GM06990 (cell line): ENCODE measurements at regions not wholly inside any gene's neighbourhood (a gene's known extent, or its start where the extent isn't known, plus 50 kb on each side); places are given as distances from the start of the nearest gene placed in this dataset.

ENCODE experiments used
- DNase-seq: peaks from one replicate; pipeline ENCODE4 v3.0.0-alpha.2; 2011; ENCODE audit not compliant: insufficient read length; ENCODE audit errors: extremely low read depth
- H3K27me3 ChIP-seq: replicated peaks from 2 replicates; pipeline ENCODE4 v1.6.0; 2011; ENCODE audit warnings: low read length; ENCODE audit not compliant: control insufficient read depth, insufficient read depth
- H3K36me3 ChIP-seq: 2 replicates; pipeline ENCODE4 v1.5.1; 2011; ENCODE audit warnings: low read length; ENCODE audit not compliant: control insufficient read depth, insufficient read depth
- H3K4me3 ChIP-seq: replicated peaks from 2 replicates; pipeline ENCODE4 v1.5.1; 2011; ENCODE audit warnings: low read depth, mild to moderate bottlenecking, control low read depth, low read length
- TF ChIP-seq, protein P1 (sequence below): IDR thresholded peaks from 2 replicates; pipeline ENCODE4 v1.5.1; 2011; ENCODE audit warnings: low read length, control low read depth, mild to moderate bottlenecking, inconsistent platforms; ENCODE audit not compliant: insufficient read depth, poor library complexity, severe bottlenecking

DNA sequence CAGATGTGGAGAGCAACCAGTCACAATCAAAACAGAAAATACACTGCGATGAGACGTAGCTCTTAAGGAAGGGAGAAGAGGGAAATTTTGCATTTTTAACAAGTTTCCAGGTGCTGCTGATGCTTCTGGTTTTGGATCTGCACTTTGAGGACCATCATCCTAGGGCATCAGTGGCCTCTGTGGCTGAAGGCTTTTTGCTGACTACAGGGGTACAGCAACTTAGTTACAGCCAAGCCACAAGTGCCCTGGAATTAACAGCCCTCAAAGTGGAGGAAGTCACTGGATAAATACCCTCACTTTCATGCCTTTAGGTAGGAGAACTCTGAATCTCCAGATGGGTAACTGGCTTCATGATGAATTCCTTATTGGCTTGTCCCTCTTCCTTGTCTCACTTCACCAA lies 700.9 kb downstream of the TMEM182 start:
- no peak for DNase-seq
- H3K4me3 ChIP-seq, result no peak overlapping the region
- no peaks in the 10 kb centered on the region for H3K36me3 ChIP-seq
- no peaks in the 10 kb centered on the region for H3K27me3 ChIP-seq
- TF ChIP-seq, protein P1, sequence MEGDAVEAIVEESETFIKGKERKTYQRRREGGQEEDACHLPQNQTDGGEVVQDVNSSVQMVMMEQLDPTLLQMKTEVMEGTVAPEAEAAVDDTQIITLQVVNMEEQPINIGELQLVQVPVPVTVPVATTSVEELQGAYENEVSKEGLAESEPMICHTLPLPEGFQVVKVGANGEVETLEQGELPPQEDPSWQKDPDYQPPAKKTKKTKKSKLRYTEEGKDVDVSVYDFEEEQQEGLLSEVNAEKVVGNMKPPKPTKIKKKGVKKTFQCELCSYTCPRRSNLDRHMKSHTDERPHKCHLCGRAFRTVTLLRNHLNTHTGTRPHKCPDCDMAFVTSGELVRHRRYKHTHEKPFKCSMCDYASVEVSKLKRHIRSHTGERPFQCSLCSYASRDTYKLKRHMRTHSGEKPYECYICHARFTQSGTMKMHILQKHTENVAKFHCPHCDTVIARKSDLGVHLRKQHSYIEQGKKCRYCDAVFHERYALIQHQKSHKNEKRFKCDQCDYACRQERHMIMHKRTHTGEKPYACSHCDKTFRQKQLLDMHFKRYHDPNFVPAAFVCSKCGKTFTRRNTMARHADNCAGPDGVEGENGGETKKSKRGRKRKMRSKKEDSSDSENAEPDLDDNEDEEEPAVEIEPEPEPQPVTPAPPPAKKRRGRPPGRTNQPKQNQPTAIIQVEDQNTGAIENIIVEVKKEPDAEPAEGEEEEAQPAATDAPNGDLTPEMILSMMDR, result no peak

DNA sequence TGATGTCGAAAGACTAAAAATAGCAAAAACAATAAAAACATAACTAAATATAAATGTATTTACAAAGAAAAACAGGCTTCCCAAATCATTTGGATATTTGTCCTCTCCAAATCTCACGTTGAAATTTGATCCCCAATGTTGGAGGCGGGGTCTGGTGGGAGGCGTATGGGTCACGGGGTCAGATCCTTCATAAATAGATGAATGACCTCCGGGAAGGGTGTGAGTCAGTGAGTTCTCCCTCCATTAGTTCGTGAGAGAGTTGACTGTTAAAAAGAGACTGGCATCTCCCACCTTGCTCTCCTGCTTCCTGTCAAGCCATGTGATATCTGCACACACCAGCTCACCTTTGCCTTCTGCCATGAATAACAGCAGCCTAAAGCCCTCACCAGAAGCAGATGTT lies 703.0 kb downstream of the TMEM182 start:
- no peak for DNase-seq
- Histone ChIP-seq H3K27me3 (no peaks in the 10 kb centered on the region), H3K4me3 (no peak overlapping the region), H3K36me3 (no peaks in the 10 kb centered on the region)
- TF ChIP-seq, protein P1, result no peak

DNA sequence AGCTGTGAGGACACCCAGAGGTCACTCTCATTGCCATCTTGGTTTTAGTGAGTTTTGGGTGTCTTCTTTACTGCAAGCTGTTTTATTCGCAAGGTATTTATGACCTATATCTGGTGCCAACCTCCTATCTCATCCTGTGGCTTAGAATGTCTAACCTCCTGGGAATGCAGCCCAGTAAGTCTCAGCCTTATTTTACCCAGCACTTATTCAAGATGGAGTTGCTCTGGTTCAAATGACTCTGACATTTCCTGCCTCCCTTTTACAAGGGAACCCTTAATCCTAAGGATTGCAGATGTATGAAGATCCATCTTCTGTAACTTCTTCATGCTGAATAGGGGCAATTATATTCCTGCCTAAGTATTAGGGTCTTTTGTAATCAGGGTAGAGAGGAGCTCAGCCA lies 708.0 kb downstream of the TMEM182 start:
- Histone ChIP-seq H3K4me3 (no peak overlapping the region), H3K27me3 (no peaks in the 10 kb centered on the region), H3K36me3 (no peaks in the 10 kb centered on the region)
- TF ChIP-seq, protein P1, result no peak
- DNase-seq, result no peak

DNA sequence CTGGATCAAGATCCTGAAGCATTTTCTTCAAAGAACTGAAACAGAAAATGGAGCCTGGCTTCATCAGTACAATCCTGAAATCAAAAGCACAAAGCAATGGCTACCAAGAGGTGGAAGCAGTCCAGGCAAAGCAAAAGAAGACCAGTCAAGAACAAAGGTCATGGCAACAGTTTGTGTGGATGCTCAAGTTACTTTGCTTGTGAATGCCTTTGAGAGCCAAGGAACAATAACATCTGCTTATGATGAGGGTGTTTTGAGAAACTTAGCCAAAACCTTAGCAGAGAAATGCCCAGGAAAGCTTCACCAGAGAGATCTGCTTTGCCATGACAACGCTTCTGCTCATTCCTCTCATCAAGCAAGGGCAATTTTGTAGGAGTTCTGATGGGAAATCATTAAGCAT lies 723.1 kb downstream of the TMEM182 start:
- Histone ChIP-seq H3K36me3 (no peaks in the 10 kb centered on the region), H3K27me3 (no peaks in the 10 kb centered on the region), H3K4me3 (no peak overlapping the region)
- no peak for DNase-seq
- TF ChIP-seq, protein P1, result no peak

DNA sequence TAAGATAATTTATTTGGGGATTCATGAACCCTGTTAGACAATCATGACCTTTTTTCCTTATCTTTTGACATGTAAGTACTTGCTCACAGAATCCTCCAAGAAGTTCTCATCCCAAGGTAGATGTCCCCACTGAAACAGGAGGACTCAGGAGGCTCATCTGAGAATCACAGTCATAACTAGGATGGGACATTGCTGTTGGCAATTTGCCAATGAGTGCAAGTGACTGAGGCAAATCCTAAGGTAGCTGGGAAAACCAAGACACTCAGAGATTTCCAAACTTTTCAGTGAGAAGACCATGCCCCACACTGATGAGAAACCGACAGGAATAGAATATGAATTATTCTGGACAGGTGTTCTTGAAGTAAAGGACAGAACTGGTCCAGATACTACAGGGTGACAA lies 735.0 kb downstream of the TMEM182 start:
- TF ChIP-seq, protein P1, result no peak
- Histone ChIP-seq H3K27me3 (no peaks in the 10 kb centered on the region), H3K36me3 (no peaks in the 10 kb centered on the region), H3K4me3 (no peak overlapping the region)
- DNase-seq, result no peak

DNA sequence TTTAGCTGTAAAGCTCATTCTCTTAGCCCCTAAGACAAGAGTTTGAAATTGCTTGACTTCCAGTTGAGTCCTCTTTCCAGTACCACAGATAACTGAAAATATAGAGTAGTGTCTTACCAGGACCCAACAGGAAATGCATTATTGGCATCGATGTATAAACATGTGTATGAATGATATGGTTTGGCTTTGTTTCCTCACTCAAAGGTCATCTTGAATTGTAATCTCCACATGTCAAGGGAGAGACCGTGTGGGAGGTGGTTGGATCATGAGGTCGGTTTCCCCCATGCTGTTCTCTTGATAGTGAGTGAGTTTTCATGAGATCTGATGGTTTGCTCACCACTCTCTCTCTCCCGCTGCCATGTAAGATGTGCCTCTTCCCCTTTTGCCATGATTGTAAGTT lies 745.0 kb downstream of the TMEM182 start:
- DNase-seq, result no peak
- no peaks in the 10 kb centered on the region for H3K27me3 ChIP-seq
- no peak overlapping the region for H3K4me3 ChIP-seq
- no peaks in the 10 kb centered on the region for H3K36me3 ChIP-seq
- TF ChIP-seq, protein P1, result no peak
